ENCODE measurements at regions not wholly inside any gene's neighbourhood (a gene's known extent, or its start where the extent isn't known, plus 50 kb on each side); places are given as distances from the start of the nearest gene placed in this dataset.

DNA sequence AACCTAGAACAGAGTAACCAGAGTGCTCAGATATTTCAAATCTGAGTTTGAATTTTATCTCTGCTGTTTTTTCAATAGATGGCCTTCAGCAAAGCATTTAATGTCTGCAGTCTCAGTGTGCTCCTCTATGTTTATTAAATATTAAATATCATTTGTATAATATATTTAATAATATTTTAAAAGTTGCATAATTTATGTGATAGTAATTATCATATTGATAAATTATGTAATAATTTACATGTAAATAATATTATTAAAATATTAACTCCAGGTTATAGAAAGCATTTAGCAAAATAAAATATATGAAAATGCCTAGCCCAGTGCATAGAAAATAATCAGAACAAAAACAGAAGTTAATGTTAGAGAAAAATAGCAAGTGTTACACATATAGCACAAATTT, 930.0 kb upstream of the SLC35B3 start:
- no peak for TF ChIP-seq RXRA (IDR thresholded peaks at IDR 0.05)
- TF ChIP-seq RAD21 (IDR thresholded peaks at IDR 0.05) = no peak
- TF ChIP-seq, protein P1, sequence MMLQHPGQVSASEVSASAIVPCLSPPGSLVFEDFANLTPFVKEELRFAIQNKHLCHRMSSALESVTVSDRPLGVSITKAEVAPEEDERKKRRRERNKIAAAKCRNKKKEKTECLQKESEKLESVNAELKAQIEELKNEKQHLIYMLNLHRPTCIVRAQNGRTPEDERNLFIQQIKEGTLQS (IDR thresholded peaks at IDR 0.05) = no peak
- no peak for DNase-seq (ENCODE audit: low spot score)
- Histone ChIP-seq H3K27me3 (ENCODE audit: control insufficient read depth in 4 of 4, insufficient read depth in 4 of 4, low read length in 3 of 4) (peaks cover 0 to 5% (median 0%) of the 10 kb centered on the region in 4 donors), H3K4me3 (ENCODE audit: low read depth in 1 of 3, low read length in 3 of 3) (no peak overlapping the region), H3K4me1 (ENCODE audit: control insufficient read depth in 4 of 4, insufficient read depth in 4 of 4, low read length in 3 of 4) (no peaks in the 10 kb centered on the region), H3K9me3 (ENCODE audit: control insufficient read depth in 4 of 4, low read length in 3 of 4) (peaks cover 0 to 3% (median 0%) of the 10 kb centered on the region in 4 donors), H3K36me3 (ENCODE audit: control insufficient read depth in 4 of 4, insufficient read depth in 3 of 4, low read depth in 1 of 4, low read length in 3 of 4) (no peaks in the 10 kb centered on the region), H3K9ac (ENCODE audit: low read depth in 1 of 2, low read length in 2 of 2) (no peak overlapping the region), H3K27ac (ENCODE audit: low read depth in 1 of 2, low read length in 2 of 2) (no peak overlapping the region)

DNA sequence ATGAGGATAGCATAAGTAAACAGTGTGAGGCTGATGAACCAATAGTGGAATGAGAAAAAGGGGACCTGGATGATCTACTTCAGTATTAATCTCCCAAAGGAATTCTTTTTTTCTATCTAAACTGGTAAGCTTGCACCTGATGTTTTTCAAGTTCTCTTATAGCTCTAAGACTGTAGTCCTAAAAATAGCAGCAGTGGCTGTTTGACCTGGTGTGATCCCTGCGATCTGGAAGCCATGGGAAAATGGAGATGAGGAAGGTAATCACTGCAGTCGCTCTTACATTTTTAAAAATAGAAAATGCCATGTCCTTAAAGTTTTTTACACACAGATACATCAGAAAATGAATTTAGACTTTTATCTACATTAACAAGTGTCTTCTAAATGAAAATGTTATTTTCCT, 926.4 kb upstream of the SLC35B3 start:
- TF ChIP-seq EGR1 (IDR thresholded peaks at IDR 0.05; ENCODE audit: low read depth in 2 of 2) (no peak), YY1 (IDR thresholded peaks at IDR 0.05) (no peak), RAD21 (IDR thresholded peaks at IDR 0.05) (no peak), GABPA (IDR thresholded peaks at IDR 0.05 in 1 of 2, conservative IDR thresholded peaks at IDR 0.05 in 1 of 2) (no peak), SP1 (IDR thresholded peaks at IDR 0.05) (no peak), TAF1 (conservative IDR thresholded peaks at IDR 0.05) (no peak), FOXA2 (IDR thresholded peaks at IDR 0.05) (no peak), FOXA1 (IDR thresholded peaks at IDR 0.05) (no peak), RXRA (IDR thresholded peaks at IDR 0.05) (no peak)
- TF ChIP-seq, protein P1 (IDR thresholded peaks at IDR 0.05) = no peak
- TF ChIP-seq, protein P2, sequence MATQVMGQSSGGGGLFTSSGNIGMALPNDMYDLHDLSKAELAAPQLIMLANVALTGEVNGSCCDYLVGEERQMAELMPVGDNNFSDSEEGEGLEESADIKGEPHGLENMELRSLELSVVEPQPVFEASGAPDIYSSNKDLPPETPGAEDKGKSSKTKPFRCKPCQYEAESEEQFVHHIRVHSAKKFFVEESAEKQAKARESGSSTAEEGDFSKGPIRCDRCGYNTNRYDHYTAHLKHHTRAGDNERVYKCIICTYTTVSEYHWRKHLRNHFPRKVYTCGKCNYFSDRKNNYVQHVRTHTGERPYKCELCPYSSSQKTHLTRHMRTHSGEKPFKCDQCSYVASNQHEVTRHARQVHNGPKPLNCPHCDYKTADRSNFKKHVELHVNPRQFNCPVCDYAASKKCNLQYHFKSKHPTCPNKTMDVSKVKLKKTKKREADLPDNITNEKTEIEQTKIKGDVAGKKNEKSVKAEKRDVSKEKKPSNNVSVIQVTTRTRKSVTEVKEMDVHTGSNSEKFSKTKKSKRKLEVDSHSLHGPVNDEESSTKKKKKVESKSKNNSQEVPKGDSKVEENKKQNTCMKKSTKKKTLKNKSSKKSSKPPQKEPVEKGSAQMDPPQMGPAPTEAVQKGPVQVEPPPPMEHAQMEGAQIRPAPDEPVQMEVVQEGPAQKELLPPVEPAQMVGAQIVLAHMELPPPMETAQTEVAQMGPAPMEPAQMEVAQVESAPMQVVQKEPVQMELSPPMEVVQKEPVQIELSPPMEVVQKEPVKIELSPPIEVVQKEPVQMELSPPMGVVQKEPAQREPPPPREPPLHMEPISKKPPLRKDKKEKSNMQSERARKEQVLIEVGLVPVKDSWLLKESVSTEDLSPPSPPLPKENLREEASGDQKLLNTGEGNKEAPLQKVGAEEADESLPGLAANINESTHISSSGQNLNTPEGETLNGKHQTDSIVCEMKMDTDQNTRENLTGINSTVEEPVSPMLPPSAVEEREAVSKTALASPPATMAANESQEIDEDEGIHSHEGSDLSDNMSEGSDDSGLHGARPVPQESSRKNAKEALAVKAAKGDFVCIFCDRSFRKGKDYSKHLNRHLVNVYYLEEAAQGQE (IDR thresholded peaks at IDR 0.05) = no peak
- TF ChIP-seq, protein P3, sequence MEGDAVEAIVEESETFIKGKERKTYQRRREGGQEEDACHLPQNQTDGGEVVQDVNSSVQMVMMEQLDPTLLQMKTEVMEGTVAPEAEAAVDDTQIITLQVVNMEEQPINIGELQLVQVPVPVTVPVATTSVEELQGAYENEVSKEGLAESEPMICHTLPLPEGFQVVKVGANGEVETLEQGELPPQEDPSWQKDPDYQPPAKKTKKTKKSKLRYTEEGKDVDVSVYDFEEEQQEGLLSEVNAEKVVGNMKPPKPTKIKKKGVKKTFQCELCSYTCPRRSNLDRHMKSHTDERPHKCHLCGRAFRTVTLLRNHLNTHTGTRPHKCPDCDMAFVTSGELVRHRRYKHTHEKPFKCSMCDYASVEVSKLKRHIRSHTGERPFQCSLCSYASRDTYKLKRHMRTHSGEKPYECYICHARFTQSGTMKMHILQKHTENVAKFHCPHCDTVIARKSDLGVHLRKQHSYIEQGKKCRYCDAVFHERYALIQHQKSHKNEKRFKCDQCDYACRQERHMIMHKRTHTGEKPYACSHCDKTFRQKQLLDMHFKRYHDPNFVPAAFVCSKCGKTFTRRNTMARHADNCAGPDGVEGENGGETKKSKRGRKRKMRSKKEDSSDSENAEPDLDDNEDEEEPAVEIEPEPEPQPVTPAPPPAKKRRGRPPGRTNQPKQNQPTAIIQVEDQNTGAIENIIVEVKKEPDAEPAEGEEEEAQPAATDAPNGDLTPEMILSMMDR (IDR thresholded peaks at IDR 0.05; ENCODE audit: low read depth, low read length, missing input control) = no peak
- TF ChIP-seq, protein P4, sequence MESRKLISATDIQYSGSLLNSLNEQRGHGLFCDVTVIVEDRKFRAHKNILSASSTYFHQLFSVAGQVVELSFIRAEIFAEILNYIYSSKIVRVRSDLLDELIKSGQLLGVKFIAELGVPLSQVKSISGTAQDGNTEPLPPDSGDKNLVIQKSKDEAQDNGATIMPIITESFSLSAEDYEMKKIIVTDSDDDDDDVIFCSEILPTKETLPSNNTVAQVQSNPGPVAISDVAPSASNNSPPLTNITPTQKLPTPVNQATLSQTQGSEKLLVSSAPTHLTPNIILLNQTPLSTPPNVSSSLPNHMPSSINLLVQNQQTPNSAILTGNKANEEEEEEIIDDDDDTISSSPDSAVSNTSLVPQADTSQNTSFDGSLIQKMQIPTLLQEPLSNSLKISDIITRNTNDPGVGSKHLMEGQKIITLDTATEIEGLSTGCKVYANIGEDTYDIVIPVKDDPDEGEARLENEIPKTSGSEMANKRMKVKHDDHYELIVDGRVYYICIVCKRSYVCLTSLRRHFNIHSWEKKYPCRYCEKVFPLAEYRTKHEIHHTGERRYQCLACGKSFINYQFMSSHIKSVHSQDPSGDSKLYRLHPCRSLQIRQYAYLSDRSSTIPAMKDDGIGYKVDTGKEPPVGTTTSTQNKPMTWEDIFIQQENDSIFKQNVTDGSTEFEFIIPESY (IDR thresholded peaks at IDR 0.05) = no peak
- Histone ChIP-seq H3K9me3 (ENCODE audit: control insufficient read depth in 4 of 4, low read length in 3 of 4) (peaks cover 0 to 7% (median 1%) of the 10 kb centered on the region in 4 donors), H3K4me3 (ENCODE audit: low read depth in 1 of 3, low read length in 3 of 3) (no peak overlapping the region), H3K27me3 (ENCODE audit: control insufficient read depth in 4 of 4, insufficient read depth in 4 of 4, low read length in 3 of 4) (peaks cover 0 to 5% (median 0%) of the 10 kb centered on the region in 4 donors), H3K27ac (ENCODE audit: low read depth in 1 of 2, low read length in 2 of 2) (no peak overlapping the region), H3K36me3 (ENCODE audit: control insufficient read depth in 4 of 4, insufficient read depth in 3 of 4, low read depth in 1 of 4, low read length in 3 of 4) (no peaks in the 10 kb centered on the region), H3K4me1 (ENCODE audit: control insufficient read depth in 4 of 4, insufficient read depth in 4 of 4, low read length in 3 of 4) (no peaks in the 10 kb centered on the region), H3K9ac (ENCODE audit: low read depth in 1 of 2, low read length in 2 of 2) (no peak overlapping the region)
- DNase-seq (ENCODE audit: low spot score) = no peak
- 72% methylated on average over 2 of the region's 2 CpGs for WGBS

Measured in liver (tissue), 8 donors.